Neural crest cell (in vitro differentiated cells): ENCODE measurements at regions not wholly inside any gene's neighbourhood (a gene's known extent, or its start where the extent isn't known, plus 50 kb on each side); places are given as distances from the start of the nearest gene placed in this dataset.

Source experiments
- DNase-seq: peaks from one replicate; pipeline ENCODE4 v3.0.0; 2021; ENCODE audit warnings: low read depth, mixed read lengths, low spot score
- H3K27ac Mint-ChIP-seq: one replicate; pipeline ENCODE4 v1.8.0; 2021; ENCODE audit warnings: mild to moderate bottlenecking, mixed read lengths; ENCODE audit not compliant: unreplicated experiment
- H3K27me3 Mint-ChIP-seq: 2 replicates; pipeline ENCODE4 v1.8.0; 2021; ENCODE audit warnings: low read depth, mild to moderate bottlenecking, mixed read lengths
- H3K36me3 Mint-ChIP-seq: 2 replicates; pipeline ENCODE4 v1.8.0; 2021; ENCODE audit warnings: low read depth, mild to moderate bottlenecking, mixed read lengths
- H3K4me1 Mint-ChIP-seq: 2 replicates; pipeline ENCODE4 v1.8.0; 2021; ENCODE audit warnings: mixed read lengths
- H3K4me3 Mint-ChIP-seq: one replicate; pipeline ENCODE4 v1.8.0; 2021; ENCODE audit warnings: mild to moderate bottlenecking, mixed read lengths
- H3K9me3 Mint-ChIP-seq: 2 replicates; pipeline ENCODE4 v1.8.0; 2021; ENCODE audit warnings: mixed read lengths
- CTCF ChIP-seq: fragments of 200-600 bp; sonication (generic); conservative IDR thresholded peaks from 2 replicates; pipeline ENCODE4 v1.5.0; 2021; ENCODE audit warnings: antibody characterized with exemption, mild to moderate bottlenecking

- Mint-ChIP-seq H3K27ac (no peak overlapping the region), H3K27me3 (no peaks in the 10 kb centered on the region), H3K4me1 (peaks cover 7% of the 10 kb centered on the region), H3K9me3 (peaks cover 19% of the 10 kb centered on the region), H3K36me3 (peaks cover 16% of the 10 kb centered on the region), H3K4me3 (no peak overlapping the region)
- TF ChIP-seq CTCF = no peak
- DNase-seq = no peak
Measured at GRCh38 chr5:124333298-124333979, 413.0 kb downstream of the ZNF608 start.

GRCh38 chr5:124332273-124332672 is 414.2 kb downstream of the ZNF608 start:
- DNase-seq = no peak
- H3K27ac Mint-ChIP-seq = no peak overlapping the region
- peaks cover 15% of the 10 kb centered on the region for H3K36me3 Mint-ChIP-seq
- no peak for TF ChIP-seq CTCF
- H3K4me3 Mint-ChIP-seq = no peak overlapping the region
- H3K27me3 Mint-ChIP-seq = no peaks in the 10 kb centered on the region
- H3K9me3 Mint-ChIP-seq = peaks cover 19% of the 10 kb centered on the region
- peaks cover 12% of the 10 kb centered on the region for H3K4me1 Mint-ChIP-seq

GRCh38 chr5:124330595-124331220 is 415.7 kb downstream of the ZNF608 start:
- no peak for DNase-seq
- Mint-ChIP-seq H3K27me3 (no peaks in the 10 kb centered on the region), H3K4me1 (peaks cover 12% of the 10 kb centered on the region), H3K9me3 (peaks cover 19% of the 10 kb centered on the region), H3K27ac (no peak overlapping the region), H3K36me3 (peaks cover 13% of the 10 kb centered on the region), H3K4me3 (no peak overlapping the region)
- TF ChIP-seq CTCF = no peak

GRCh38 chr5:124328201-124328600 is 418.2 kb downstream of the ZNF608 start:
- Mint-ChIP-seq H3K27me3 (no peaks in the 10 kb centered on the region), H3K36me3 (peaks cover 14% of the 10 kb centered on the region), H3K4me1 (peaks cover 12% of the 10 kb centered on the region), H3K9me3 (peaks cover 16% of the 10 kb centered on the region), H3K27ac (no peak overlapping the region), H3K4me3 (no peak overlapping the region)
- no peak for DNase-seq
- no peak for TF ChIP-seq CTCF

GRCh38 chr5:124318661-124319060 is 427.8 kb downstream of the ZNF608 start:
- no peaks in the 10 kb centered on the region for H3K27me3 Mint-ChIP-seq
- no peaks in the 10 kb centered on the region for H3K36me3 Mint-ChIP-seq
- no peak overlapping the region for H3K27ac Mint-ChIP-seq
- H3K4me1 Mint-ChIP-seq = peaks cover 22% of the 10 kb centered on the region
- H3K9me3 Mint-ChIP-seq = peaks cover 7% of the 10 kb centered on the region
- no peak overlapping the region for H3K4me3 Mint-ChIP-seq
- no peak for TF ChIP-seq CTCF
- no peak for DNase-seq
